ENCODE measurements at regions not wholly inside any gene's neighbourhood (a gene's known extent, or its start where the extent isn't known, plus 50 kb on each side); places are given as distances from the start of the nearest gene placed in this dataset.

DNA sequence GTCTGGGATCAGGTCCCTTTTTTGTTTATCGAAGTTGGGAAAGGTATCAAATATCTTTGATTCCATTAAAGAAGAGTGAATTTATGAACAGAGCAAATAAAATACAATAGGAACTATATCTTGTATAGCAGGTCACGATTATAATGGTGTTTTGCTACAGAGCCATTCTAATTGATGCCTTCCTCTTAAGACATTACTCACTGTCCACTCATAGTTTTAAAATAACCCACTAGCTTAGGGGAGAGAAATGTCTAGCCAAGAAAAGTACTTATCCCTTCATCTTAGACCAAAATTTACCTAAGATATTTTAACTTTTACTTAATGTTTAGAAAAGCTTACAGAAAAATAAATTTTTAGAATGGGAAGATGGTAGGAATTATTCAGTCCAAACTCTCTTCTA is 112.0 kb upstream of the PABPC4L start:
- no peak for DNase-seq

DNA sequence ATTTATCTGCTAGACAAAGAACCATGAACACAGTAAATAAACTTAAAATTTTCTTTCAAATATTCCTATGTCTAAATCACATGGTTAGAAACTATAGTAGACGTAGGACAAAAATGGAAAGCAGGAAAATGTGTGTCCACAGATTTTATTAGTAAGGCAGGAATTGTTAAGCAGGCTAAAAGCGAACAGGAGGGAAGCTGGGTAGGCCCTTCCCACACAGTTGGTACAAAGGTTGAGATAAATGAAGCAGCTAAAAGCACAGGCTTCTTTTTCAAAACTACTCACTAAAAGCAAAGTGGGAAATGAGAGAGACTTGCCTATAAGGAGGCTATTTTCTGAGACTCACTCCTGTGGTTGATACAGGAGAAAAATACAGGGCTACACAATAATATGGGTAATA is 108.1 kb upstream of the PABPC4L start:
- no peak for DNase-seq

GRCh38 chr4:134308910-134309309 is 107.3 kb upstream of the PABPC4L start:
- DNase-seq: no peak

GRCh38 chr4:134298313-134298712 is 96.7 kb upstream of the PABPC4L start:
- DNase-seq: no peak

DNA sequence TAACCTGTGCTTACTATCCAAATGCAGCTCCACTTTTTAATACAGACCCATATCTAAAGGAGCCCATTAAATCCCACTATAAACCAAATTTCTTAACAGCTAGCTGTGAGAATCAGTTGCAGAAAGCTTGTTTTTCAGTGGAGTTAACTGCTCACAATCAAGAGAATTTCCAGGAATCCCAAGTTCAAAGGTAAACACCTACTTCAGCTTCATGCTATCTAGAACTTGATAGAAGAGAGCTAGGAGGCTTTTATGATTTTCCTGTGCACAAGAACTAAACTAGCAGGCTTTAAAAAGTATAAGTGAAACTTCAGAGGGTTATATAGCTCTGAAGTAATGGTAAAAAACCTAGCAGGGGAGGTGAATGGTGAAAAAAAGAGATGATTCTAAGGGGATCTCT is 96.2 kb upstream of the PABPC4L start:
- no peak for DNase-seq

DNA sequence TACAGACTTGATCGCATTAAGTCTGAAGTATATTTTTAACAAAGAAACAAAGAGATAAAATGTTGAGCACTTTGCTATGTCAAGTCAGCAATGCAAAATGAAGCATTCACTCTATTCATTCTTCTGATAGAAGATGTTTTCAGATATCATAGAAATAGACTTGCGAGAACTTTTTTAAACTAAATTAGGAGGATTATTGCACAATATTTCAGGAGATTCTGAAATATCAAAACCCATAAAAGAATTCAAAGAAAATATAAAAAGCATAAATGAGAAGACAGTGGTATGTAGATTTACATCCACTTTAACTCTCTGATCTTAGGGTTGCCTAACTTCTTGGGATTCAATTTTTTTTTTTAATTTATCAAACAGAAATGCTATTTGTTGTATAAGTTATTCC is 81.1 kb upstream of the PABPC4L start:
- no peak for DNase-seq

GRCh38 chr4:134278675-134279074 is 77.1 kb upstream of the PABPC4L start:
- DNase-seq: no peak

DNA sequence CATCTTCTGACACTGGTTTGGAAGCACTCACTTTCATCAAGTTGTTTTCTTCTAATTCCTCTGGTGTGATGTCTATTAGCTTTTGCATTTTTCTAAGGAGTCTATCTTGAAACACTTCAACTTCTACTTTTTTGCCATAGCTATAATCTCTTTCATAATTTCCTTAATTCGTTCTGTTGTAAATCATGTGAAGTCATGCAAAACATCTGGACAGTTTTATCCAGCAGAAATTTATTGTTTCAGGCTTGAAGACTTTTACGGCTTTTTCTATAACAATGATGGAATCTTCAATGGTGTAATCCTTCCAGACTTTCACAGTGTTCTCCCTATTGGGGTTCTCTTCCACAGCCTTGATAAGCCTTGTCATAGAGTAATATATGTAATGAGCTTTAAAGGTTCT is 74.9 kb upstream of the PABPC4L start:
- DNase-seq: no peak

DNA sequence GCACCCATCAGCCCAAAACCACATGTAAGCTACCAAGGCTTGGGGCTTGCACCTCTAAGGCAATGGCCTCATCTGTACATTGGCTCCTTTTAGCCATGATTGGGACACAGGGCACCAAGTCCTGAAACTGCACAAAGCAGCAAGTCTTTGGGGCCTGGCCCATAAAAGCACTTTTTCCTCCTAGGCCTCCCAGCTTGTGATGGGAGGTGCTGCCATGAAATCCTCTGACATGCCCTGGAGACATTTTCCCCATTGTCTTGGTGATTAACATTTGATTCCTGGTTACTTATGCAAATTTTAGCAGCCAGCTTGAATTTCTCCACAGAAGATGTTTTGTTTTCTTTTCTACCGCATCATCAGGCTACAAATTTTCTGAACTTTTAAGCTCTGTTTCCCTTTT is 58.5 kb upstream of the PABPC4L start:
- no peak for DNase-seq
